ENCODE measurements at regions not wholly inside any gene's neighbourhood (a gene's known extent, or its start where the extent isn't known, plus 50 kb on each side); places are given as distances from the start of the nearest gene placed in this dataset.

DNA sequence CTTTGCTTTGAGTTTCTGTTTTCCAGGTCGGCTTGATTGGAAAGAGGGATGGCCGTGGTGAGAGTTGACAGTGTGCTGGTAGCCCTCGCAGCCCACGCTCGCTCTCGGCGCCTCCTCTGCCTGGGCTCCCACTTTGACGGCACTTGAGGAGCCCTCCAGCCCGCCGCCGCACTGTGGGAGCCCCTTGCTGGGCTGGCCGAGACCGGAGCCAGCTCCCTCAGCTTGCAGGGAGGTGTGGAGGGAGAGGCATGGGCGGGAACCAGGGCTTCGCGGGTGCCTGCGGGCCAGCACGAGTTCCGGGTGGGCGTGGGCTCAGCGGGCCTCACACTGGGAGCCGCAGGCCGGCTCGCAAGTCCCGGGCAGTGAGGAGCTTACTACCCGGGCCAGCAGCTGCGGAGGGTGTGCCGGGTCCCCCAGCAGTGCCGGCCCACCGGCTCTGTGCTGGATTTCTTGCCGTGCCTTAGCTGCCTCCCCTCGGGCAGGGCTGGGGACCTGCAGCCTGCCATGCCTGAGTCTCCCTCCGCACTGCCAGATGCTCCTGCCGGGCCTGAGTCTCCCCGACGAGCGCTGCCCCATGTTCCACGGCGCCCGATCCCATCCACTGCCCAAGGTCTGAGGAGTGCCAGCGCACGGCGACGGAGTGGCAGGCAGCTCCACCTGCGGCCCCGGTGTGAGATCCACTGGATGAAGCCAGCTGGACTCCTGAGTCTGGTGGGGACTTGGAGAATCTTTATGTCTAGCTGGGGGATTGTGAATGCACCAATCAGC lies 166.4 kb upstream of the FAT1 start:
- no peak for DNase-seq

DNA sequence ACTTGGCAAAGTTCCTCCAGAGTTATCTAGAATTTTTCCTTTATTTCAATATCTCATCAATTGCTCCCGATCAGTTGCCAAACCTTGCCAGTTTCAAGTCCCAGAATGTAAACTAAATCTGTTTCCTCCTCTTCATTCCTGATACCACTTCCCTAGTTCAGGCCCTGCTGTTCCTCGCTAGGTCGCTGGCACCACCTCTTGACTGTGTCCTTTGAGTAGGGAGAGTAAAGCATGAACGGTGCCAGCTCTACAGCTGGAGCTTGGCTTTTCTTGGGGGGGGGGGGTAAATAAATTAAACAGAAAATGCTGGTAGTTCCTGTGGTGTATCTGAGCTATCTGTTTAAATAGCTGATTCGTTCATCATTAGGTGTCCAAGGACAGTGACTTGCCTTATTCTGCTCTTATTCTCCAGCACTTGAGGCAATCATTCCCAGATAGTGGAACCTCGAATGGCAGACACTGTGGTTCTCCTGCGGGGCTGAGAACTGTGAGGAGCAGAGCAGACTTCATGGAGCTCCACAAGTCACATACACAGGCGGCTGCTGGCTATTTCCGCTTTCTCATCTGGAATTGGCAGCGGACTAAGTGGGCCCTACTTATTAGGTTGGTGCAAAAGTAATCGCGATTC lies 168.3 kb upstream of the FAT1 start:
- DNase-seq = no peak

DNA sequence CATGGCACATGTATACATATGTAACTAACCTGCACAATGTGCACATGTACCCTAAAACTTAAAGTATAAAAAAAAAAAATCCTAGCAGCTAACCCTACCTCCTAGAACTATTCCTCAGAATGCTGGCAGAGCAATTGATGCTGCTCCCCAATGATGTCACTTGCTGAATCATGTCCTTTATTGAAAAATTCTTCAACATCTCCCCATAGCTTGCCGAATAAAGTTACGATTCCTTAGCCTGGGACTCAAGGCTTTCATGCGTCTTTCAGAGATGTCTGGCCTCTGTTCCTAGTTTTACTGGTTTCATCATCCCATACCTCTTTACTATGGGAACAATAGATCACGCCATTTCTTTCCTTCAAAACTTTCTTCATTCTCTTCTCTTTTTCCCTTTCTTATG lies 174.7 kb upstream of the FAT1 start:
- DNase-seq = no peak

DNA sequence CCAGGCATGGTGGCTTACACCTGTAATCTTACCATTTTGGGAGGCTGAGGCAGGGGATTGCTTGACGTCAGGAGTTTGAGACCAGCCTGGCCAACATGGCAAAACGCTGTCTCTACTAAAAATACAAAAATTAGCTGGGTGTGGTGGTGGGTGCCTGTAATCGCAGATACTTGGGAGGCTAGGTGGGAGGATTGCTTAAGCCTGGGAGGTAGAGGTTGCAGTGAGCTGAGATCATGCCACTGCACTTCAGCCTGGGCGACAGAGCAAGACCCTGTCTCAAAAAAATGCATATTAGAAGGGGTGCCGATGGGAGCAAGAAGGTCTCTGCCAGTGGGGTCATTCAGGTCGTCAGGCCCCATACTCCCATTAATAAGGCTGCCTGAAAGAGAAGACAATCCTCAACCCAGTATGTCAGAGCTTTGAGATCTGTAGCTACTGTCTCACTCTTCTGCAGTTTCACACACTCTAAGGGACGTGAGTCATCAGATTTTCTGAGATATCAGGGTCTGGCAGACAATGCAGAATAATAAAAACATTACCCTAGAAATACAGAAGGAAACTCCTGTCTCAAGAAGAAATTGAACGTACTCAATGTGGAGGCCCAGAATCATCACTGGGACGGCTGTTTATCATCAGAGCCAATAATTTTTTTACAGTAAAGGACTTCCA lies 176.7 kb upstream of the FAT1 start:
- no peak for DNase-seq

DNA sequence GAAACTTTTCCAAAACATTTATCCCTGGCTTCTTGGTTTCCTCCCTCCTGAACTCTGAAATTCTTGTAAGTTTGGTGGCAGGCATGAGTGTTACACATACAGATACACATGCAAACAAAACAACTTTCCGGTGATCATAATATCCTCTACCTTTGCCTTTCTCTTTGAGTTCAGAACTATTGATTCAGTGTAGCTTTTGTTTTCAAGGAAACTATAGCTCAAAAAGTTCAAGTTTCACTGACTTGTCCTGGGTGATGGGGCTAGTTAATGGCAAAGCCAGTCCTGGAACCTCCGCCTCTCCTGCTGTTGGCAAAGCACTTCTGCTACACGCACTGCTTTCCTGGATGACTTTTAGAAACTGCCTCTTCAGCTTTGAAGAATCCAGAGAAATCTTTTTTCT lies 177.3 kb upstream of the FAT1 start:
- DNase-seq = no peak

DNA sequence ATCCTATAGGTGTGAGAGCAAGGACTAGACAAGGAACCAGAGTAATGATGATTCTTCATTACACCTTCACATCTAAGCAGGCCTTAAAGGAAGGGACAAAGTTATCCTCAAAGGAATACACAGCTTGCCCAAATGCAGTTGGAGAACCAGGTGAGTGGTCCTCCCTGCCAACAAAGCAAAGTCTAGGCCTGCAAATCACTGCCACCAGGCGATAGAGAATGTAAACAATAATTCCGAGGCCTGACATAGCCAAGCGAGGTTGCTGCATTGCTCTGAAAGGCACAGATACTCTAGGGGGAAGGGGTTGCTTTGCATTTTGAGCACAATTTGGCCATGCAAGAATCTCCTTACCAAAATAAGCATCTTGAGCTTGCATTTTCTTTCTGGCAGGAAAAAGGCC lies 178.2 kb upstream of the FAT1 start:
- no peak for DNase-seq

DNA sequence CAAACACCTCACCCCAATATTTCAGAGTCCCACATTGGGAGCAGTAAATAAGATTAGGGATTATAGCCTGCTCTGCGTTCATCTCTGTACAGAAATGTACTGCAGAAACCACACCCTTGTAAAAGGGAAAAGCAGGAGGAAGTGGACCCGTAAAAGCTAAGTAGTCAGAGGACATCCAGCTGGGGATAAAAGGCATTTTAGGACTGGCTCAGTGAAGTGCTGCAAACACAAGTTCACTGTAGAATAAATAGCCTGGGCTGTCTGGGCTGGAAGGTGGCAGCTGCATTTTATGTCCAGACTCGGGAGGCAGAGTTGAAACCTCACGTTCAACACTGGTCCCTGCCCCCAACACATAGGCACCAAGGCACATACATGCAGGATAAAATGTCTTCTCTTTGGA lies 178.7 kb upstream of the FAT1 start:
- DNase-seq = no peak

DNA sequence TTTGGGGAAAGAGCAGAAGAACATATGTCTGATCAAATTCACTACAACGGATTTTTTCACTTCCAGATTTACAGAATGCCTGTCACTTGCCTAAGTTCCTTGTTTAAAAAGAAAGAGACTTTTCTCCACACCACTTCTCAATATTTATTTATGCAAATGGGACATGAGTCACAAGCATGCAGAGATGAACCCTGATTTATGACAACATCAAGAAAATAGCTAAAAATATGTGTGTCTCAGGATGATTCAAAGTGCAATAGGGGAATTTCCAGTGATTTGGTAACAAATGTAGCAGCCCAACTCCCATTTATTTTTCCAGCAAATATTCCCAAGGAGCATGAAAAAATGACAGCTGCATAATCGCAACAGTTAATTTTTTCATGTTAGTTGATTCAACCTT lies 180.4 kb upstream of the FAT1 start:
- no peak for DNase-seq

DNA sequence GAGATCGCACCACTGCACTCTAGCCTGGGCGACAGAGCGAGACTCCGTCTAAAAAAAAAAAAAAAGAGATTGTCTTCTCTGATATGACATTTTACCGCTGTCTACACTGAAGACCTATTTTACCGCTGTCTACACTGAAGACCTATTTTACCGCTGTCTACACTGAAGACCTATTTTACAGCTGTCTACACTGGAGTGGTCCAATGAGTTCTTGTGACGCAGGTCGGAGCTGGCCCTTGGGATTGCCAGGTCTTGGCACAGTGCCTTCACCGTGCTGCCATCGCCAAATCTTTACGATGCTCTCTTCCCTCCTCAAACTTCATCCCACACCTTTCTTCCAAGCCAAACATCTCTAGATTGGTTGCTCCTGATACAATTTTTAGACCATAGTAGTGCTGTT lies 183.1 kb upstream of the FAT1 start:
- no peak for DNase-seq

DNA sequence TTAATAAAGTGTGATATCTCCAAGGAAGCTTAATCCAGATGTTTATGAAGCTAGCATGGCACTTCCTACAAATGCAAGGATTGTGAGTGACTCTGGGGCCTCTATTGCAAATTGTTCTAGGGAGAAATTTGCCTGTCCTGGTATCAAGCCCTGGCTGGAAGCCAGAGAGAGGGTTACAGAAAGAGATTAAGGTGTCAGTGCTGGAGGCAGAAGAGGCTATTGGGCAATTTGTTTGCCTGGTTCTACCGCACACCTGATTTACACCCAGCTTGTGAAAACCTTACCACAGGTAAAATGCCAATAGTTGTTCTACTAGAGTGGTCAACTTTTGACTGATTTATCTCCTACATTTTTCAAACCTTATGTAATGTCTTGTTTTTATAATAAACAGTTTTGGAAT lies 186.7 kb upstream of the FAT1 start:
- no peak for DNase-seq

DNA sequence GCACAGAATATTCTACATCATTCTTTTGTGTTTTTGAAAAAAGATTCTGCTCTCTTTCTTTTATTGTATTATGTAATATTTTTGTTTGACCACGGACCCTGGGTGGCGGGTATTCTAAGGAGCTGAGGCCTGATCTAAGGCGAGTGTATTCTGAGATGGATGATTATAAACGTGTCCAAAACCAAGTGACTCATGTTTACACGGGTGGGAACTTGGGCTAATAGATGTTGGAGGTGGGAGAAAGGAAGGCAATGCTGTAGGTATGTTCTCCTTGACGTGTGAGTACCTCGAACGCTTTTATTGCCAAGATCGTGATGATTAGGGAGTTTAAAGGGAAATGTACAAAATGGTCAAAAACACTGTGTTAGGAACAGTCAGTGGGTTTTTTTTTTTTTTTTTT lies 188.9 kb upstream of the FAT1 start:
- no peak for DNase-seq

DNA sequence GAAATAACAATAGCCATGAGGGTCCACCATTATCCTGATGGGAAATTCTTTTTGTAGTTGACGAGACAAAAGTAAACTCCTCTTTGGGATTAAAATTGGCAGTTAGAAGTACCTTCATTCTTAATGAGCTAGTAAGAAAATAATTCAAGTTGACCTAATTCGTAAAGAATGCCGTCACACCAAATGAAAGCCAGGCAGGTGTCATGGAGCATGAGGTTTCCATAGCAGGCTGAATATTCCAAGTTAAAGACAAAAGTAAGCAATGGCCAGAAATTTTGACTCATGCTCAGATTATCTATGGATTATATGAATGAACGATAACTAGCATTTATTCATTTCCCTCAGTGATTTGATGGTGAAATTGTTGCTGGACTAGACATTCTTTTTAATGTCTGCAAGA lies 192.2 kb upstream of the FAT1 start:
- no peak for DNase-seq

DNA sequence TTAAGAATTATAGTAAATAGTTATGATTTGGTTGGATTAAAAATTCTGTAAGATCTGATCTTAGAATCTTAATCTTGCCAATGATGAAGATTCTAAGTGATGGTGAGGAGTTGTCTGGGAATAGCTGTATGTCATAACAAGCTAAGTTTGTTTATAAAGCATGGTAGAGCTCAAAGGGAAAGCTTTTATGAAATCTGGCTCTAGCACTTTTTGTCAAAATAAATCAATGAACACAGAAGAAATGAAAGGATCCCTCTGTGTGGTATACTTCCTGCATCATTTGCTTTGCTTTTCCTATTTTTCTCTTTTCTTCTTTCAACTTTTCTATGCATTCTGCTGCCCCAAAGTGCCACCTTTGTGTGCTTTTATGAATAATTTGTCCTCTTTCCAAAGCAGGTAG lies 193.5 kb upstream of the FAT1 start:
- DNase-seq = no peak

DNA sequence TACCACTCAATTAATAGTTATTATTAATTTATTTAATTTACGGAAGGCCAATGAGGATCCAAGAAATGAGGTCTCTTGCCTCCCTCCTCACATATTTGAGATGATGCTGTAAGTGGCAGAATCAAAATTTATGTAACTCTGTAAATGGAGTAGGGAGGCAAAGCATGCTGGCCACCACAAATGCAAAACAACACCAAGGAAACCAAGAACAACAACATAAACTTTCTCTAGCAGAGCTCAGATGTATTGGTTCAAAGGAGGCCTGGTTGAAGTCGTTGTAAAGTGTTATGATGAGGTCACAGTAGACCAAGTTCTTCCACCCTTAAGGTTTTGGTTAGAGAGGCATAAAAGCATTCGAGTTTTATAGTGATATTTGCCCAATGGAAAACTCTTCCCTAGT lies 194.8 kb upstream of the FAT1 start:
- no peak for DNase-seq

DNA sequence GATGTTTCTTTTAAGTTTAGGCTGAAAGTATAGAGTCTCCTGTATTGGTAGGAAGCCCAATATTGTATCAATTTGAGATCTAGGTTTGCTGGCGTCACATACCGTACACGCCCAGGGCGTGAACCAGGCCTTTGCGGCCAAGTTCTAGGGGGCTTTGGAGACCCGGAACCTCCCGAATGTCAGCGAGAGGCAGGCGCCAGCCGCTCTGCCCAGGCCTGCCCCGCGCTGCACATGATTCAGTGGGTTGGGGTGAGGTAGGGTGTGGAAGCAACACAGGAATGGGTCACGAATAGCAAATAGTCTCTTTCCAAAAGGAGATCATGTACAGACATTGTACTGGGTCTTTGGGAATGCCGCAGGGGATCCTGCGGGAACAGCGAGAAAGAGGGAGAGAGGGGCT lies 195.7 kb upstream of the FAT1 start:
- no peak for DNase-seq

DNA sequence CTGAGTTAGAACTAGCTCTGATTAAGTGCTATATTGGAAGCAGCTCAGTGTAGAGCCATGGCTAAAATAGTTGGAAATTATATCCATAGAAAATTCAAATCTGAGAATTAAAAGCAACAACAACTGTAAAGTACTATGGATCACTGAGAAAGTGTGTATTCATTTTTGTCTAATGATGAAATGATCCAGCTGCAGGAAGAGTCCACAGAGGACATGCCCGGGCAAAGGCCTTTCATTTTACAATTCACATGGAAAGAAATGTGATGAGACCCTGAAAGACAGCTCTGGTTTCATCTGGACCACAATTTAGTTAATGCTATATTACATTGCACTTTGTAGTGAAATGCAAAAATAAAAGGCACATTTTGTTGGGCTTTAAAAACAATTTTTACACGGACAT lies 196.8 kb upstream of the FAT1 start:
- DNase-seq = no peak

DNA sequence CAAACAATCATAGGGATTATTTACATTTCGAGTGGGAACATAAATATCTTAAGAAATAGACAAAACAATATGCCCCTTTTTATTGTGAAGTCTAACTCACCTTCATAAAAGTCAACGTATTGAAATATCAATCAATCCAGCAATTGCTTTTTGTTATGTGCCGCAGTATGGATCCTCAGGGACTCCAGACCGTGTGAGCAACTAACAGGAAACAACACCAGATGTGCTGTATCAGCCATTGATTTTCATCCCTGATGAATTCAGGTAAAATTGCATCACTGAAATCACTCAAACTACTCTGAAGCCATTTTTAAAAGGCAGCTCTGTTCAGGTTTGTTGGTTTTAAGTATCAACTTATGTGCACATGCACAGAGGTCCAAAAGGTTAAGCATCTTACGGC lies 197.3 kb upstream of the FAT1 start:
- DNase-seq = no peak

DNA sequence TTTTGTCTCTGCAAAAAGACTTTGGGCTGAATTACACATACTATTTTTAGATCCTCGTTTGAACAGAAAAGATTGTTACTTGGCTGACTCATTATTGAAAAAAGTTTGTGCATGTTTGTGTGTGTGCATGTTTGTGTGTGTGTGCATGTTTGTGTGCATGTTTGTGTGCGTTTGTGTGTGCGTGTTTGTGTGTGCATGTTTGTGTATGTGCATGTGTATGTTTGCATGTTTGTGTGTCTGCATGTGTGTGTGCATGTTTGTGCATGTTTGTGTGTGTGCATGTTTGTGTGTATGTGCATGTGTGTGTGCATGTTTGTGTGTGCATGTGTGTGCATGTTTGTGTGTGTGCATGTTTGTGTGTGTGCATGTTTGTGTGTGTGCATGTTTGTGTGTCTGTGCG lies 201.1 kb upstream of the FAT1 start:
- no peak for DNase-seq

DNA sequence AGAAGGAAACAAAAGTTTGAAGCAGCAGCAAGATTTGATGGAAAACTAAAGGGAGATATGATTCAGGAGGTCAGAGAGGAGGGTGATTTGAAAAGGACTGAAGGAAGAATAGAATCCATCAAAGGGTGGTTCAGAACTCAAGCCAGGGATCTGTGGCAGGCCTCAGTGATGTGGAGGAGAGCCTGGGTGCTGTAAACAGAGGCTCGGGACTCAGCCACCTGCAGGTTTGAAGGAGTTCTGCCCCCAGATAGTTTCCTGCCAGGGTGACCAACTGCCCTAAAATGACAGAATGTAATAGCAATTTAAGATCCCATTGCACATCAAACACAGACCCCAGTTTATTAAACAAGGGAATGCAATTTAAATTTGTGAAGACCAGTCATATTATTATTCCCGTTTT lies 204.0 kb upstream of the FAT1 start:
- DNase-seq = no peak

DNA sequence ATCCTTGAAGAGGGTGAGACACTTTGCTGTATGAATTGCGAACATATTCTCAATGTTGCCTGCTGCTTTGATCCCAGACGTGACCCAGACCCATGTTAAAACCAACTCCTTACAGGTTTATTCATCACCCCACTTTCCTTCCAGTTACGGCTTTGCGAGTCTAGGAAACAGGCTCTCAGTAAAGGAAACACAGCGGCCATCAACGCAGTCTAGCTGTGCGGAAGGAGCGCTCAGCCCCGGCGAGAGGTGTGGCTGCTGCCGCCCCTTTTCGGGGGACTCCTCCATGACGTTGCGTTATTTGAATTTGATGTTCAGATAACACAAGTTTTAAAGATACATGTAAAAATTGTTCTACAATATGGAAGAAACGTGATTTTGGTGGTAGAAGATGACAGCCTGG lies 206.4 kb upstream of the FAT1 start:
- no peak for DNase-seq

DNA sequence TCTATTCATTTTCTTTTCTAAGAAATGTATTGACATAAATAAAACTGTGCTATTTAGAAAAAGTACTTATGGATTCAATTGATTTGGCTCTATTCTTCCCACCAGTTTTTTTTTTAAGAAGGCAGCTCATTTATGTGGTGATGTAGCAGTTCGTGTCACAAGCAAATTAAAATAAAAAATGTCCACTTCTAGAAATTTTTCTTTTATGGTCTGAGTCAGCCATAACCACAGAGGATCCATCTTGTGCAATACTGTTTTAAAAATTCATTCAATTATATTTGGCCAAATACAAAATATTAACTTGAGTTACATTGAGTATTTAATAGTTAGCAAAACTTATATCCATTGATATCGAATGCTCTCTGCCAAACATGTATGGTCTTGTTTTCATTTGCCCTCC lies 207.9 kb upstream of the FAT1 start:
- no peak for DNase-seq

DNA sequence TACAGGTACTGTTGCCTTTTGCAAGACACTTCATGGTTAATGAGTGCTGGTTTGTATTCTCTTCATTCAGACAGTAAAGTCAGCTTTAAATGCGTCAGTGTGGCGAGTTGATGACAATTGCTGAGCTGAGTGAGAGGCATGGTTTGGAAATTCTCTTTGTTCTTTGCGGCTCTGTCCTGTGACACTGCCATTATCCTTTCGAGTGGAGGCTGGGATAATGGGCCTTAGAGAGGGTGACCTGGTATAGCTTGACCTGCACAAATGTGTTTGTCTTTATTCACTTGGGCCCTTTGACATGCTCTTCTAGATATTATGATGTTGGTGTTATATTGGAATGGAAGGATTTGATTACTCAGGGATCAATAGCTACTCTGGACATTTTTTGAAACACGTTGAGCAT lies 208.5 kb upstream of the FAT1 start:
- no peak for DNase-seq

DNA sequence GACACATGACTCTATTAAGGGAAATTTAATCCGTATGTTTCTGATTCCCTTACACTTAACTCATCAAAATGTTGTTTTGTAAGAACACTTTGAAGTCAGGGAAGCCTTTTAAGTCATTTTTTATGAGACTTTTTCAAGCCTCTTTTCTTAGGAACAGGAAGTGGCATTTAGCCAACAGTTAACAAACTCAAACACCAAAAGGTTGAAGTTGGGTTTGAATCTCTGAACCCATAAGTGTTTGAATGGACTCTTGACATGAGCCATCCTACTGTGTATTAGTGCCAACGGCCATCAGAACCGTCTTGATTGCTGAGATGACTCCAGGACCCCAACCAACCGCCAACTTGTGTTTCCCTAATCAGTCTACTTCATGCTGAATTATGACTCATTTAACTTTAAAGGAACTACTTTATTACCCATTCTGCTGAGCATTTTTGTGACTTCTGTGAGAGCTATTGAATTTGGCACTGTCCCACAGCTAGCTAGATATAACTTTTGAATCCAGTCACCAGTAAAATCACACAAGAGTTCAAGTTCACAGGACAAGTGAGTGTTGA lies 209.1 kb upstream of the FAT1 start:
- no peak for DNase-seq

DNA sequence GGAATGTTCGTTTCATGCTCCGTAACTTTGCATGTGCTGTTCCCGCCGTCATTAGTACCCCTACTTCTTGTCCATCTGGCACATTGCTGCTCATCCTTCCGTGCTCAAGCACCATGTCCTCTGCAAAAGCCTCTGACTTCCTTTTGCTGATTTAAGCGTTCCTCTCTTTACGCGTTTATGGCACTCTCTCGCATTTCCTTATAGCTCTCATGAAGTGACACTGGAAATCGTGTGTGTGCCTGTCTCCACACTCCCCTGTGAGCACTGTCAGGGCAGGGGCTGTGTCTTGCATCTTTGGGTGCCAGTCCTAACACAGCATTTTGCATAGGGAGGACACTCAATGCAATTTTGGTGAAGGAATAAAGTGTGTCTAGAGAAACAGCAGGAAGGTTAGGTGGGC lies 210.6 kb upstream of the FAT1 start:
- no peak for DNase-seq
